ENCODE measurements at regions not wholly inside any gene's neighbourhood (a gene's known extent, or its start where the extent isn't known, plus 50 kb on each side); places are given as distances from the start of the nearest gene placed in this dataset.

GRCh38 chr15:31265090-31265870 lies 61.4 kb upstream of the KLF13 start:
- DNase-seq, result no peak

GRCh38 chr15:31265871-31266711 lies 60.5 kb upstream of the KLF13 start:
- peak; percentile 41 to 60 for DNase-seq

GRCh38 chr15:31266712-31267111 lies 59.9 kb upstream of the KLF13 start:
- no peak for DNase-seq

GRCh38 chr15:31267161-31268107 lies 59.2 kb upstream of the KLF13 start:
- no peak for DNase-seq

DNA sequence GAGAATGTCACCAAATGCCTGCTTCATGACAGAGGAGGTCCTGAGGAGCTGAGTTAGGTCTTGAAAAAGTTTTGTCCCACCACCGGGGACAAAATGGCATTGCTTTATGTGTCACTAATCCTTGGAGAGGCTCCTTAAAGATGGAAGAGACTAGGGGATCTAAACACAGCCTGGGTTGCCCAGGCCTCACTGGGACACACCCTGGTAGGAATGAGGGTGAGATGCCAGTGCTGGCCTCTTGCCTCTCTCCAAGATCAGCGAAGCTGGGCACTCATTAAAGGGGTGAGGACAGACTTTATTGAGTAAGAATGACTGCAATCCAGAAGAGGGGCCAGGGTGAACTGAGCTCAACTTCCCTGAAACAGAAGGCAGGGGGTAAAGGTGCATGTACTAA lies 58.5 kb upstream of the KLF13 start:
- DNase-seq, result no peak

DNA sequence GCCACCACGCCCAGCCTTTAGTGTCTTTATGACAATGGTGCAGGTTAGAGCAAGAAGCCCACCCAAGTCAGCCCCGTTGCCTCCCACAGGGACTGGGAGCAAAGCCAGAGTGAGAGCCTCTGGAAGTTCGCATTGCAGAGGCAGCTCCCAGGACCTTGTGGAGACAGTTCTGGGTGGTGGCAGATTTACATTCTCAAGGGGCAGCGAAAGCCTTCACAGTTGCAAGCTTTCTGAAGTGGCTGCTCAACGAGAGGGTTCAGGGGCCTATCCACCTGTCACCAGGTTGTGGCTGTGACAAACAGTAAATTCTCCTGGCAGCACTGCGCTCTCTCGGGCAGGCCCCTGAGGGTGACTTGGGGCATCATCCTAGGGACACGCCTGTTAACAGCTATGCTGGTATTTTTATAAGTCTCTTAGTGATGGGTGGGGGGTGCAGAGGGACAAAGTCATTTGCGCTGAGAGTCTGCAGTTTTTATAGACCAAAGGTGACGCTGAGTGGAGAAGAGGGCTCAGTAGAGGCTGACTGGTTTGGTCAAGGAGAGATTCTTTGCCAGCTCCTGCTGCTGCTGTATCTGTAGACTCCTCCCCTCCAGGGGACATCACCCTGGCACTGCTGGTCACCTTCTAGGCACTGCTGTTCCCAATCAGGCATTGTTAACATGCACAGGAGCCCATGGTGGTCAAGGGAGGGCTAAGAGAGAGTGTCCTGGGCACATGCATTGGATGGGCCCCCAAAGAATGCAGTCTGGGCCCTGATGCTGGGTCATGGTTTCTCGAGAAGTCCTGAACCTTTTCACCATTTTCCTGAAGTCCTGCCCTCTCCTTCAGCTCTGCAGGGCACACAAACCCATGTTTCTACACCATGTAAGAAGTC lies 57.5 kb upstream of the KLF13 start:
- DNase-seq, result no peak

DNA sequence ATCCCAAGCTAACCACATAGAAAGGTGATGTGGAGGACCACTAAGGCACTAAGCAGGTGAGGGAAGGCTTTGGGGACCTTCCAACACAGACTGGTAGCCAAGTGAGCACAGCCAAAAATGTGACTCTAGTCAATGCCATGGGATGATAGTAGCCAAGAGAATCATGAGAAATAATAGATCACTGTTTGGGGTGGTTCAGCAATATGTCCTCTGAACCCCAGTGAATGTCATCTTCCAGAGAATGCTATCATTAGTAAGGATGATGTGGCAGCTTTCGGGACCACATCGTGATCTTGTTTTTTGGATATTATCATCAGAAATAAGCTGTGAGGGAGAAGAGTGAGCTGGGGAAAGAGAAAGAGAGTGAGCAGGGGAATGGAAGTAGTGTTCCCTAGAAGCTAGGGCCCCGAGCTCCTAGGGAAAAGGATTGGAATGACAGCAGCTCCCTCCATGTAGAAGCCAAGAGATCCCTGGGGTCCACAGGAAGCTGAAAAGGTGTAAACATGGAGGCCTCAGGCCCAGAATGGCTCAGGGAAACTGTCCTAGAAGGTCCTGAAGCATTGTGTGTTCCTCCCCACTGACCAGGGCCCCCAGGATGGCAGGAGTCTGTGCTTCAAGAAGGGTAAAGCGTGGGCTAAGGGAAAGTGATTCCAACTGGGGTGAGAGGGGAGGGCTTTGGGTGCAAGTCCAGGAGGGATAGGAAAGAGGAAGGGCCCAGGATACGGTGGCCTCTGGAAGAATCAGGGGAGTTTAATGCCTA lies 56.6 kb upstream of the KLF13 start:
- no peak for DNase-seq

DNA sequence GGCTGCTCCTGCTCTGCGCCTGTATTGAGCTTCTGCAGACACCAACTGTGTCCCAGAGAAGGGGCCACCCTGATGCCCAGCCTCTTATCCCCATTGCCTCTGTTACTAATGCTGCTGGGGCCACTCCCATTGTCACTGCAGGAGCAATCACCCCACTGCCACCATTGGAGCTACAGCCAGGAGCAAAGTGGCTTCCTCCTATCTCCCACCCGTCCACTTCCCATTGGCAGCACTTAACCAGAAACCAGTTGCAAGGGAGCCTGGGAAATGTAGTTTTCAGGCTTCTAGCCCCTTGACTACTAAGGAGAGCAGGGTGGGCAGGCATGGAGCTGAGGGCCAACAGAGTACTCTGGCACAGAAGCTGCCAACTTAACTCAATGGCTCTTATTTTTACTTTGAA lies 55.9 kb upstream of the KLF13 start:
- no peak for DNase-seq

DNA sequence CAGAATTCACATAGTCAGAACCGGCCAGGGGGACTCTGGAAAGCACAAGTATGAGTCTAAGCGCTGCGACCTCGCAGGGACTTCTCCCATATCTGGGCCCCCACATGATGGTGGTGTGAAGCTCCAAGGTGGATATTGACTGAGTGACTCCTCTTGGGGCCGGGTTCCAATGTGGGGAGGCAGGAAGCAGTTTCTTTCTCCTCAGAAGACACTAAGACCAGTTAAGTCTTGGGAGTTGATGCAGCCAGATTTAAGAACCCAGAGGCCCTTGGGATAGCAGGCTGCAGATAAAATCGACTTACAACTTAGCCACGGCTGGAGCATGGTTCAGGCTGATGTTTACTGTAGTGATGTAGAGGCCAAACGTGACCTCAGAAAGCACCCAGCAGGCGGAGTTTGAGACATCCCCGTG lies 55.4 kb upstream of the KLF13 start:
- DNase-seq, result no peak

DNA sequence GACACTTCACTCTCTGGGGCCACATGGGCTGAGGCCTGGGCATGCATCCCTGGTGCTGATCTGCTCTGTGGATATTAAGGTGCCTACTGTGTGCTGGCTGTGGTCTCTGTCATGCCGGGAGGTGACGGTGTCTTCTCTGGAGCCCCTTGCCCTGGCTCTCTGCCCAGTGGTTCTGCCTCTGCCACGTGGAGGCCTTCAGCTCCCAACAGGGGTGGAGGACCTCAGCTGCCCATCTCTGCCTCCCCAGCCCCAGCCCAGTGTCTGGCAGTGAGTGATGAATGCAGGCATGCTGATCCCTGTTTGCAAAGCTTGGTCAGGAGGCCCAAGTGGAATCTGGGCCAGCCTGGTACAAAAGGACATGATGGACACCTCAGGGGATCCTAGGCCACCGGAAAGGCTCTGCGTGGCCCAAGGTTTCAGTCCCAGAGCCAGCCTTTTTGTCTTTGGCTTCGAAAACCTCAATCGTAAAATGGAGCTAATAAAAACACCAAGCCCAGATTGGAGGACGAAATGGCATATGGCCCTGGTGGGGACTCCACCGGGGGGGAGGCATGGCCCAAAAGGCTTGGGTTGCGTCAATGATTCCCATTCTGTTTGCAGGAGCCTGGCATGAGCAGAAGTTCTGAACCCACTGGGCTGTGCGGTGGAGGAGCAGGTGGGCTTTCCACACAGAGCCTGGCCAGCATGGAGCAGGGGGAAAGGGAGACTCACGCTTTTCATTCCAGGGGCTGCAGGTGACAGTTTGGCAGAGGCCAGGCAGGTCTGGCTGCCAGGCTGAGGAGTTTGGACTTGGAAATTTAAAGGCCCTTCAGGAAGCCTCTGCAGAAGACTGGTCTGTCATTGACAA lies 54.7 kb upstream of the KLF13 start:
- no peak for DNase-seq

DNA sequence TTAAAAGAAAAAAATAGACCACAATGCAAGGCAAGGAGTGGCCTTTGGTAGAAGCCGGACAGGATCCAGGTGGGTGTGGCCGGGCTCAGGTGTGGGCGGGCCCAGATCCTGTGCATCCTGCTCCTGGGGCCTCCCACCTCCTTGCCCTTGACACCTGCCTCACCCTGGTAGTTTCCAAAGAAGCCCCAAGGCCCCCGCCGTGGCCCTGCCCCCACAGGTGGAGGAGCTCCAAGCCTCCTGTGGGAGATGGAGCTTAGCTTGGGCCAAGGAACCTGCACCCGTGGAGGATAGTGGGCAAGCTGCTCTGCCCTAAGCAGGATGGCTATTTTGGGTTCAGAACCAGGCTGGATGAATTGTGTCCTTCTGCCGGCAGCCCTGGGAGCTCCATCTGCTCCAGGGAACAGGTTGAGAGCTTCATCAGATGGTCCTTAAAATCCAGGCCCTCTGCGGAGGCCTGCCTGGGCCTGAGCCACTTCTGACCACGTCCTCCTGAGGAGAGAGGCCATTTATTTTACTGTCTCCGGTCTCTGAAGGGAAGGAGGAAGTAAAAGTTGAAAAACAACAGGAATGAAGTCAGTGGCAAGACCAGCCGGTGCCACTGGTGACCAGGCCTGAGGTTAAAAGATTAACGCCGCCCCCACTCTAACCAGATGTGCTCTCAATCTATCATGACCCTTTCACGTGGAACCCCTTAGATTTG lies 53.9 kb upstream of the KLF13 start:
- no peak for DNase-seq

DNA sequence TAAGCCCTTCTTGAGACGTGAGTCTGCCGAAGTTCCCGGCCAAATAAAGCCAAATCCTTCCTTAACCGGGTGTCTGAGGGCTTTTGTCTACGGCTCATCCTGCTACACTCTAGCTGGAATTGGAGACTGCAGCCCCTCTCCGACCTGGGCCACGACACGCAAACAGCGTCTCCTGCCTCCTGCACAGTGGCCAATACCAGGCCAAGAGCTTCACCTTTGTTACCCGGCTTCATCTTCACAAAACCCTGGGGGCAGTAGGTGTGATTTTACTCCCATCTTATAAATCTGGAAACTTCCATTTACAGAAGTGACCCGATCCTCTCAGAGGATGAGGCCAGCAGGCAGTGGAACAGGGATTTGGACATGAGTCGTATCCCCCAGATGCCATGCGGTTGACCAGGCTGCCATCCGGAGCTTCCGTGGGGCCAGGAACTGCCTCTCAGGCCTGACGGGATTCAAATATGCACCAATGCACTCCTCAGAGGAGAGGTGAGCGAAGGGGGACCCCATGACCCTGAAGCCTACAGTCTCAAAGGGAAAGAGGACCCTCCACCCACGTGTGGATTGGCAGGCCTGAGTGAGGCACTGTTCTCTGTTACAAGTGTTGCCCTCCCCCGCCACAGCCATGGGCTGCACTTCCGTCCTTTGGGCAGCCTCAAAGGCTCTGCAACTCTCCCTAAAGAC lies 53.2 kb upstream of the KLF13 start:
- no peak for DNase-seq

GRCh38 chr15:31274496-31275330 lies 51.9 kb upstream of the KLF13 start:
- DNase-seq, result no peak

DNA sequence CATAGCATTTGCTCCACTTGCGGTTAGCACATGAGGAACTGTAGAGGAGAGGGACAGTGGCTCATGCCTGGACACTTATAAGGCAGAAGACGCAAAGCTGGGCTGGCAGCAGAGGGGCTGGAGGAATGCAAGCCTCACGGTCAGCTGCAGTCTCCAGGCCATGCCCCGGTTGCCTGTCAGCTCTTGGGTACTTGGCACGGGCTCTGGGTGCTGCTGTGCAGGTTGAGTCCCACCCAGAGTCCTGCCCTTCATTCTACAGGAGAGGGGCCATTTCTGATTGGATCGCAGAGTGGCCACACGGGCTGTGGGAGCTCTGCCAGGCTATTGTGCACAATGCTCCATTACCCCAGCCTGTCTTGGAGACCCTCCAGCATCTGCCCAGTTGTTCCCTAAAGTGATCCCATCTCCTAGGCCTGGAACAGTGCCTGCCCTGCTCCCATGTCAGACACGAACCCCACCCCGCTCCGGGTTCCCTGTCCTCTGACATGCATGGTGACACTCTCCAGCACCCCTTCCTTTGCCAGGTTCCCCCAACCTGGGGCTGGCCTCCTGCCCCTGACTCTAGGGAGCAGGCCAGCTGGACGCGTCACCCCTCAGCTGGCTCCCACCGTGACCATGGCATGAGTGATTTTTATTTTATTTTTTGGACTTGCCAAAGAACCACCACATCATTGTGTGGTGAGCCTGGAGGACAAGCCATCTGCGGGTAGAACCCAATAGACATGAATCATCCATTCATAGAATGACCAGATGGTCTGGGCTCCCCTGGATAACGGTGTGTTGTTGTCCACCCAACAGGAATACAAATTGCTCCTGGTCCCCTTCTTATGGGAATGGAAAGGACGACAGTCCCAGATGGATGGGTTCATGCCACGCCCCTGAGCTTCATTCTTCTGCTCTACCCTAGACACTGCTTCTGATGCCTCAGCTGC lies 51.0 kb upstream of the KLF13 start:
- DNase-seq, result no peak

- DNase-seq, result no peak
These were observed 49.9 kb upstream of the KLF13 start for GRCh38 chr15:31276596-31277298.

All from stimulated activated CD4-positive, alpha-beta T cell treated with anti-CD3 and anti-CD28 coated beads, Interleukin-4, amount 100 ng/mL, for 4 hours (primary cell).